HCT116 (cell line): ENCODE measurements at regions not wholly inside any gene's neighbourhood (a gene's known extent, or its start where the extent isn't known, plus 50 kb on each side); places are given as distances from the start of the nearest gene placed in this dataset.

Source experiments
- ATAC-seq: fragments of 200-7000 bp; cut with Tn5 transposase; 2 replicates; pipeline ENCODE4 v1.9.1; 2020; ENCODE audit warnings: mild to moderate bottlenecking, moderate library complexity
- BruUV-seq: library from RNA; stranded (reverse); fragments of 400-500 nt; replicated peaks from 2 replicates; lab custom pipeline; 2021; lab: Mats Ljungman, UMichigan
- CTCF ChIA-PET: fragments of 300-600 bp; sonication (Branson Sonifier 250); formaldehyde crosslinking; loops from one replicate; lab custom pipeline; 2021; ENCODE audit warnings: antibody characterized with exemption; lab: Charles Lee
- POLR2A ChIA-PET: fragments of 300-600, 350-600 bp; sonication (Branson Sonifier 250); formaldehyde crosslinking; loops from one replicate; lab custom pipeline; 2021; ENCODE audit warnings: antibody characterized with exemption; lab: Charles Lee
- RAD21 ChIA-PET, 2 experiments: fragments of 300-600 bp; sonication (Branson Sonifier 250); formaldehyde crosslinking; loops; one replicate each; lab custom pipeline; 2023; ENCODE audit warnings: low total read pairs in 2 of 2; ENCODE audit not compliant: uncharacterized antibody in 2 of 2, unreplicated experiment in 2 of 2, low non-redundant PET in 1 of 2; lab: Charles Lee
- DNase-seq: peaks from one replicate; pipeline ENCODE4 v3.0.0-alpha.2; 2010; ENCODE audit warnings: low read depth, low spot score
- H2AFZ ChIP-seq: fragments of 200-600 bp; shearing (Covaris generic), sonication (generic); 2 replicates; pipeline ENCODE4 v1.6.1; 2017; ENCODE audit warnings: low read depth, mixed run types, mixed read lengths, antibody characterized with exemption, low read length; ENCODE audit not compliant: poor library complexity, severe bottlenecking
- H3K27ac ChIP-seq: 2 replicates; pipeline ENCODE4 v1.5.1; 2012; ENCODE audit warnings: low read depth, low read length
- H3K27me3 ChIP-seq: fragments of 200-600 bp; sonication (generic); 2 replicates; pipeline ENCODE4 v1.6.1; 2016; ENCODE audit warnings: mixed run types, low read length, mixed read lengths; ENCODE audit not compliant: insufficient read depth
- H3K36me3 ChIP-seq, 2 experiments: fragments of 200-500 bp in 1 of 2; fragments of 200-600 bp in 1 of 2; sonication (Bioruptor generic) in 1 of 2; sonication (generic) in 1 of 2; 2 replicates each; pipeline versions ENCODE4 v1.5.1 to v1.6.1; 2014 to 2016; ENCODE audit warnings: low read length in 2 of 2, inconsistent platforms in 1 of 2, mixed read lengths in 1 of 2, mixed run types in 1 of 2; ENCODE audit not compliant: insufficient read depth in 2 of 2, control insufficient read depth in 1 of 2
- H3K4me1 ChIP-seq, 2 experiments: fragments of 200-600 bp in 1 of 2; sonication (generic) in 1 of 2; 2 replicates each; pipeline versions ENCODE4 v1.5.1 to v1.6.1; 2012 to 2017; ENCODE audit warnings: low read length in 2 of 2, inconsistent platforms in 1 of 2, mild to moderate bottlenecking in 1 of 2, mixed read lengths in 1 of 2, mixed run types in 1 of 2, moderate library complexity in 1 of 2; ENCODE audit not compliant: insufficient read depth in 2 of 2, control insufficient read depth in 1 of 2
- H3K4me2 ChIP-seq: fragments of 200-600 bp; sonication (generic); 2 replicates; pipeline ENCODE4 v1.6.1; 2017; ENCODE audit warnings: mixed run types, low read length, mixed read lengths
- H3K4me3 ChIP-seq, 2 experiments: fragments of 200-600 bp in 1 of 2; sonication (generic) in 1 of 2; replicated peaks in 1 of 2; 2 replicates each; pipeline ENCODE4 v1.5.1; 2011 to 2016; ENCODE audit warnings: low read length in 2 of 2, control low read depth in 1 of 2, low read depth in 1 of 2, mild to moderate bottlenecking in 1 of 2, mixed read lengths in 1 of 2, mixed run types in 1 of 2
- H3K79me2 ChIP-seq: fragments of 200-600 bp; sonication (generic); 2 replicates; pipeline ENCODE4 v1.6.1; 2017; ENCODE audit warnings: mild to moderate bottlenecking, mixed run types, low read length, moderate library complexity, mixed read lengths; ENCODE audit not compliant: insufficient read depth
- H3K9ac ChIP-seq: fragments of 200-600 bp; sonication (generic); 2 replicates; pipeline ENCODE4 v1.6.1; 2016; ENCODE audit warnings: low read length, mixed read lengths
- H3K9me2 ChIP-seq: fragments of 200-600 bp; sonication (generic), shearing (Covaris generic); 2 replicates; pipeline ENCODE4 v1.6.1; 2017; ENCODE audit warnings: mixed run types, mild to moderate bottlenecking, moderate library complexity; ENCODE audit not compliant: insufficient read depth
- H3K9me3 ChIP-seq, 2 experiments: fragments of 200-500 bp in 1 of 2; fragments of 200-600 bp in 1 of 2; sonication (Bioruptor generic) in 1 of 2; sonication (generic) in 1 of 2; 2 replicates each; pipeline ENCODE4 v1.6.1; 2014 to 2017; ENCODE audit warnings: low read length in 2 of 2, mixed read lengths in 2 of 2, inconsistent platforms in 1 of 2, low read depth in 1 of 2, mild to moderate bottlenecking in 1 of 2, mixed run types in 1 of 2, moderate library complexity in 1 of 2; ENCODE audit not compliant: control insufficient read depth in 1 of 2, insufficient read depth in 1 of 2
- H4K20me1 ChIP-seq: fragments of 200-600 bp; sonication (generic), shearing (Covaris generic); 2 replicates; pipeline ENCODE4 v1.6.1; 2017; ENCODE audit warnings: mixed run types, mild to moderate bottlenecking, moderate library complexity; ENCODE audit not compliant: insufficient read depth
- CEBPB ChIP-seq: IDR thresholded peaks from 2 replicates; pipeline ENCODE4 v1.6.1; 2012; ENCODE audit warnings: low read depth
- EGR1 ChIP-seq: IDR thresholded peaks from 2 replicates; pipeline ENCODE4 v1.6.1; 2012; ENCODE audit warnings: low read depth
- ELF1 ChIP-seq: IDR thresholded peaks from 2 replicates; pipeline ENCODE4 v1.6.1; 2012; ENCODE audit warnings: low read depth, borderline replicate concordance
- EZH2 ChIP-seq: fragments of 200-600 bp; sonication (generic); IDR thresholded peaks from 2 replicates; pipeline ENCODE4 v1.6.1; 2017; ENCODE audit warnings: antibody characterized with exemption, mixed run types
- JUND ChIP-seq: IDR thresholded peaks from 2 replicates; pipeline ENCODE4 v1.6.1; 2012
- POLR2AphosphoS5 ChIP-seq: IDR thresholded peaks from 2 replicates; pipeline ENCODE4 v1.6.1; 2011; ENCODE audit warnings: mild to moderate bottlenecking, low read depth, low read length, moderate library complexity
- SIN3A ChIP-seq: IDR thresholded peaks from 2 replicates; pipeline ENCODE4 v1.6.1; 2012; ENCODE audit warnings: low read depth
- SP1 ChIP-seq: IDR thresholded peaks from 2 replicates; pipeline ENCODE4 v1.6.1; 2012; ENCODE audit warnings: low read depth
- SRF ChIP-seq: IDR thresholded peaks from 2 replicates; pipeline ENCODE4 v1.6.1; 2012; ENCODE audit warnings: low read depth
- TCF7L2 ChIP-seq: IDR thresholded peaks from 2 replicates; pipeline ENCODE4 v1.7.0; 2011; ENCODE audit warnings: borderline replicate concordance, inconsistent platforms; ENCODE audit not compliant: insufficient read depth, insufficient read length; ENCODE audit errors: extremely low read depth
- ZNF274 ChIP-seq: fragments of 200-500 bp; sonication (Bioruptor generic); IDR thresholded peaks from 2 replicates; pipeline ENCODE4 v1.6.1; 2014; ENCODE audit warnings: mild to moderate bottlenecking, low read depth, low read length, inconsistent platforms
- intact Hi-C: fragments of 100-400 bp; cut with micrococcal nuclease; formaldehyde crosslinking; loops from 2 replicates; pipeline ENCODE4 v1.10.0; 2022
- TF ChIP-seq, protein P1 (sequence below), 3 experiments: fragments of 200-600 bp in 1 of 3; sonication (generic) in 1 of 3; IDR thresholded peaks in 2 of 3; conservative IDR thresholded peaks in 1 of 3; 2 replicates each; pipeline ENCODE4 v1.5.1; 2012 to 2017; ENCODE audit warnings: low read depth in 2 of 3, low read length in 2 of 3, antibody characterized with exemption in 1 of 3, borderline replicate concordance in 1 of 3, control low read depth in 1 of 3, mild to moderate bottlenecking in 1 of 3, mixed read lengths in 1 of 3, mixed run types in 1 of 3, moderate library complexity in 1 of 3; ENCODE audit not compliant: insufficient read depth in 1 of 3
- TF ChIP-seq, protein P2 (sequence below): IDR thresholded peaks from 2 replicates; pipeline ENCODE4 v1.6.1; 2012; ENCODE audit warnings: low read depth

DNA sequence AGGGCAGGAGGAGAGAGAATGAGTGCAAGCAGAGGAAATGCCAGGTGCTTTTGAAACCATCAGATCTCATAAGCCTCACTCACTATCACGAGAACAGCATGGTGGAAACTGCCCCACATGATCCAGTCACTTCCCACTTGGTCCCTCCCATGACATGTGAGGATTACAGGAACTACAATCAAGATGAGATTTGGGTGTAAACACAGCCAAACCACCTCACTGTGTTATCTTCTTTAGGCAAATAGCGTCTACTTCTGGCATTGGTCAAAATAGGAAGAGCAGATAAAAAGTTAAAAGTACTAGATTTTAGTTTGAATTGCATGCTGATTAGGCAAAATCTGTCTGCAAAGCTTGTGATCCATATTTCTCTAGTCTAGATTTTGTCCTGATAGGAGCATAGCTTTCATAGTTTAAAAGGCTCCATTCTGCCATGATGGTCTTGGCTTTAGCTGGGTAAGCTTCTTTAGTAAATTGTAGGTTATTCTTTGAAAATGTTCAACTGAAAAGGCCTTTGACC is 267.5 kb downstream of the NKX6-1 start:
- Histone ChIP-seq H3K27me3 (no peaks in the 10 kb centered on the region), H3K27ac (no peak overlapping the region), H3K9ac (no peak overlapping the region), H3K79me2 (no peaks in the 10 kb centered on the region), H2AFZ (no peak overlapping the region), H3K4me1 (no peaks in the 10 kb centered on the region), H3K4me3 (no peak overlapping the region)
- DNase-seq, result no peak
- intact Hi-C loops, result no loop called here
- BruUV-seq, result no TSS peak
- TF ChIP-seq EGR1 (no peak), SP1 (no peak), EZH2 (no peak), SRF (no peak)
- TF ChIP-seq, all 23 proteins: peak for 0
- Histone ChIP-seq H3K36me3 (no peaks in the 10 kb centered on the region), H3K9me2 (no peaks in the 10 kb centered on the region), H4K20me1 (no peaks in the 10 kb centered on the region), H3K4me2 (no peak overlapping the region), H3K9me3 (no peaks in the 10 kb centered on the region)
- no peak for ATAC-seq
- ChIA-PET POLR2A (no interaction called here), CTCF (no interaction called here), RAD21 (no interaction called here)

DNA sequence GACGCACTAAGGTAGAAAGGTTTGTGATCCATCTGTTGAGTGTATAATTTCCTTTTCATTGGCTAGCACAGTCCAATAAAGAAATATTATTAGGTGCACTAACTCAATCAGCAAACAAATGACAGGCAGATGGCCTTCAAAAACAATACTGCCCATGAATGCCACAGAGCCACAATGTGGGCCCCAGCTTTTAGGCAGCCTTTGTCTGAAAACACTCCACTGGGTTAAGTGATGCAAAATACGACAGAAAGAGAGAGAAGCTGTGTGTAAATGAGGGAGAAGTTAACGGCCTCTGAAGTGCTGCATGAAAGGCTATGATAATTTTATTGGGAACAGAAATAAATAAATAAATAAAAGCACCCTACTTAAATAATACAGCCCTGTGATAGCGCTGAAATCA is 274.6 kb downstream of the NKX6-1 start:
- no peak overlapping the region for H3K27ac ChIP-seq
- ChIA-PET CTCF (no interaction called here), POLR2A (no interaction called here), RAD21 (no interaction called here)
- H3K36me3 ChIP-seq, result no peaks in the 10 kb centered on the region
- H4K20me1 ChIP-seq, result no peaks in the 10 kb centered on the region
- H3K79me2 ChIP-seq, result no peaks in the 10 kb centered on the region
- no peak overlapping the region for H3K9ac ChIP-seq
- no peaks in the 10 kb centered on the region for H3K9me3 ChIP-seq
- intact Hi-C loops, result no loop called here
- H2AFZ ChIP-seq, result no peak overlapping the region
- ATAC-seq (no peak), DNase-seq (no peak)
- no peak overlapping the region for H3K4me2 ChIP-seq
- H3K4me1 ChIP-seq, result no peaks in the 10 kb centered on the region
- no TSS peak for BruUV-seq
- no peak for TF ChIP-seq SIN3A
- no peak for TF ChIP-seq POLR2AphosphoS5
- TF ChIP-seq, protein P1, sequence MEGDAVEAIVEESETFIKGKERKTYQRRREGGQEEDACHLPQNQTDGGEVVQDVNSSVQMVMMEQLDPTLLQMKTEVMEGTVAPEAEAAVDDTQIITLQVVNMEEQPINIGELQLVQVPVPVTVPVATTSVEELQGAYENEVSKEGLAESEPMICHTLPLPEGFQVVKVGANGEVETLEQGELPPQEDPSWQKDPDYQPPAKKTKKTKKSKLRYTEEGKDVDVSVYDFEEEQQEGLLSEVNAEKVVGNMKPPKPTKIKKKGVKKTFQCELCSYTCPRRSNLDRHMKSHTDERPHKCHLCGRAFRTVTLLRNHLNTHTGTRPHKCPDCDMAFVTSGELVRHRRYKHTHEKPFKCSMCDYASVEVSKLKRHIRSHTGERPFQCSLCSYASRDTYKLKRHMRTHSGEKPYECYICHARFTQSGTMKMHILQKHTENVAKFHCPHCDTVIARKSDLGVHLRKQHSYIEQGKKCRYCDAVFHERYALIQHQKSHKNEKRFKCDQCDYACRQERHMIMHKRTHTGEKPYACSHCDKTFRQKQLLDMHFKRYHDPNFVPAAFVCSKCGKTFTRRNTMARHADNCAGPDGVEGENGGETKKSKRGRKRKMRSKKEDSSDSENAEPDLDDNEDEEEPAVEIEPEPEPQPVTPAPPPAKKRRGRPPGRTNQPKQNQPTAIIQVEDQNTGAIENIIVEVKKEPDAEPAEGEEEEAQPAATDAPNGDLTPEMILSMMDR (IDR thresholded peaks at IDR 0.05 in 2 of 3, conservative IDR thresholded peaks at IDR 0.05 in 1 of 3; ENCODE audit: borderline replicate concordance in 1 of 3, insufficient read depth in 1 of 3, low read depth in 2 of 3, low read length in 2 of 3), result no peak
- no peak for TF ChIP-seq TCF7L2
- no peak for TF ChIP-seq CEBPB
- TF ChIP-seq ZNF274, result no peak
- TF ChIP-seq, protein P2, sequence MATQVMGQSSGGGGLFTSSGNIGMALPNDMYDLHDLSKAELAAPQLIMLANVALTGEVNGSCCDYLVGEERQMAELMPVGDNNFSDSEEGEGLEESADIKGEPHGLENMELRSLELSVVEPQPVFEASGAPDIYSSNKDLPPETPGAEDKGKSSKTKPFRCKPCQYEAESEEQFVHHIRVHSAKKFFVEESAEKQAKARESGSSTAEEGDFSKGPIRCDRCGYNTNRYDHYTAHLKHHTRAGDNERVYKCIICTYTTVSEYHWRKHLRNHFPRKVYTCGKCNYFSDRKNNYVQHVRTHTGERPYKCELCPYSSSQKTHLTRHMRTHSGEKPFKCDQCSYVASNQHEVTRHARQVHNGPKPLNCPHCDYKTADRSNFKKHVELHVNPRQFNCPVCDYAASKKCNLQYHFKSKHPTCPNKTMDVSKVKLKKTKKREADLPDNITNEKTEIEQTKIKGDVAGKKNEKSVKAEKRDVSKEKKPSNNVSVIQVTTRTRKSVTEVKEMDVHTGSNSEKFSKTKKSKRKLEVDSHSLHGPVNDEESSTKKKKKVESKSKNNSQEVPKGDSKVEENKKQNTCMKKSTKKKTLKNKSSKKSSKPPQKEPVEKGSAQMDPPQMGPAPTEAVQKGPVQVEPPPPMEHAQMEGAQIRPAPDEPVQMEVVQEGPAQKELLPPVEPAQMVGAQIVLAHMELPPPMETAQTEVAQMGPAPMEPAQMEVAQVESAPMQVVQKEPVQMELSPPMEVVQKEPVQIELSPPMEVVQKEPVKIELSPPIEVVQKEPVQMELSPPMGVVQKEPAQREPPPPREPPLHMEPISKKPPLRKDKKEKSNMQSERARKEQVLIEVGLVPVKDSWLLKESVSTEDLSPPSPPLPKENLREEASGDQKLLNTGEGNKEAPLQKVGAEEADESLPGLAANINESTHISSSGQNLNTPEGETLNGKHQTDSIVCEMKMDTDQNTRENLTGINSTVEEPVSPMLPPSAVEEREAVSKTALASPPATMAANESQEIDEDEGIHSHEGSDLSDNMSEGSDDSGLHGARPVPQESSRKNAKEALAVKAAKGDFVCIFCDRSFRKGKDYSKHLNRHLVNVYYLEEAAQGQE, result no peak
- TF ChIP-seq ELF1, result no peak
- no peak for TF ChIP-seq JUND
- no peak for TF ChIP-seq EZH2
- TF ChIP-seq SP1, result no peak
- no peaks in the 10 kb centered on the region for H3K9me2 ChIP-seq
- H3K27me3 ChIP-seq, result no peaks in the 10 kb centered on the region
- no peak overlapping the region for H3K4me3 ChIP-seq
